HG02763 (cell line): ENCODE measurements at regions not wholly inside any gene's neighbourhood (a gene's known extent, or its start where the extent isn't known, plus 50 kb on each side); places are given as distances from the start of the nearest gene placed in this dataset.

Experiments
- ATAC-seq: cut with Tn5 transposase; IDR thresholded peaks from one replicate; pipeline ENCODE4 v1.9.1; 2021; ENCODE audit warnings: mild to moderate bottlenecking, moderate library complexity; ENCODE audit not compliant: unreplicated experiment

GRCh38 chr10:89879121-89879520 is 177.7 kb downstream of the KIF20B start:
- ATAC-seq: no peak

- peak; percentile 40 for ATAC-seq
Measured at GRCh38 chr10:89887406-89887805, 186.0 kb downstream of the KIF20B start.

- peak; percentile 48 for ATAC-seq
Measured at GRCh38 chr10:89887830-89888229, 186.4 kb downstream of the KIF20B start.

DNA sequence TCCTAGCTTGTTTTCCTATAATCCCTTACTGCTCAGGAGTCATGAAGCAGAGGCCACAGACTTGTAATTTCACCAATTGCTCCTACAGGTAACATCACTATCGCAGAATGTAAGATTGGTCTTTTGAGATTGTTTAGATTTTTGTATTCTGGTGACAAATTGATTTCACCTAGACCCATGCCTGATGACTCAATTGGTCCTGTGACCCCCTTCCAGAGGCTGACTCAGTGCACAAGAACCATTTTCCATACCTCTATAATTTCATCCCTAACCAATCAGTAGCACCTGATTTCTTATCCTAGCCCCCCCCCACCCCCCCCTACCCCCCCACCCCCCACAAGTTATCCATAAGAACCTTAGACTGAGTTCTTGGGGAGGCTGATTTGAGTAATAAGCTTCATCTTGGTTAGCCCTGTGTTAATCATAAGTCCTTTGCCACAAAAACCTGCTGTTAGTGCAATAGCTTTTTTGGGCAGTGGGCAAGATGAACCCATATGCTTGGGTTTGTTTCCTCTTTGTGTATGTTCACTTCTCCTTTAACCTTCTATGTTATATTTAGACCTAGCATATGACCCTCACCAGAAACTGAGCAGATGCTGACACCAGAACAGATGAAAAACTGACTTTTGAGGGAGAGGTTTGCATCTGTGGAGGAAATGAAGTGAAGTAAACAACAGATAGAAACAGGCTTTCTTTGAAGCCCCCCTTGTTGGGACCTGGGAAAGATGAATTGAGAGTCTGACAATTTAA is 187.1 kb downstream of the KIF20B start:
- ATAC-seq: peak; percentile 63

DNA sequence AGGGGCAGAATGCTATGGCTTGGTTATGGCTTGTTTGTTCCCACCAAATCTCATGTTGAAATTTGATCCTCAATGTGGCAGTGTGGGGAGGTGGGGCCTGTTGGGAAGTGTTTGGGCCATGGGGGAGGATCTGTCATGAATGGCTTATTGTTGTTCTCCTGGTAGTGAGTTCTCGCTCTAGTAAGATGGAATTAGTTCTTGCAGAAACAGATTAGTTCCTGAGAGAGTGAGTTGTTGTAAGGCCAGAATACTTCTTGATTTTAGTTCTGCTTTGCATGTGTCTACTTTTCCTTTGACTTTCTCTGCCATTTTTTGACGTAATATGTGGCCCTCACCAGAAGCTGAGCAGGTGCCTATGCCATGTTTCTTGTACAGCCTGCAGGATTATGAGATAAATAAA is 188.2 kb downstream of the KIF20B start:
- no peak for ATAC-seq

- ATAC-seq: no peak
Measured at GRCh38 chr10:89891006-89891535, 189.7 kb downstream of the KIF20B start.

DNA sequence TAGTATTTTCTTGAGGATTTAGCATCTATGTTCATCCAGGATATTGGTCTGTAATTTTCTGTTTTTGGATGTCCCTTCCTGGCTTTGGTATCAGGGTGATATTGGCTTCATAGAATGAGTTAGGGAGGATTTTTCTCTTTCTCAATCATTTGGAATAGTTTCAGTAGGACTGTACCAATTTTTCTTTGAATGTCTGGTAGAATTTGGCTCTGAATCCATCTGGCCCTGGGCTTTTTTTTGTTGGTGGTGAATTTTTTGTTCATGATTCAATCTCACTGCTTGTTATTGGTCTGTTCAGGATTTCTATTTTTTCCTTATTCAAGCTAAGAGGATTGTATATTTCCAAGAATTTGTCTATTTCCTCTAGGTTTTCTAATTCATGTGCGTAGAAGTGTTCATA is 192.7 kb downstream of the KIF20B start:
- ATAC-seq: no peak

GRCh38 chr10:89900554-89900953 is 199.2 kb downstream of the KIF20B start:
- ATAC-seq: no peak

- ATAC-seq: no peak
Measured at GRCh38 chr10:89901895-89902294, 200.5 kb downstream of the KIF20B start.

- ATAC-seq: no peak
Measured at GRCh38 chr10:89904755-89905154, 203.4 kb downstream of the KIF20B start.

DNA sequence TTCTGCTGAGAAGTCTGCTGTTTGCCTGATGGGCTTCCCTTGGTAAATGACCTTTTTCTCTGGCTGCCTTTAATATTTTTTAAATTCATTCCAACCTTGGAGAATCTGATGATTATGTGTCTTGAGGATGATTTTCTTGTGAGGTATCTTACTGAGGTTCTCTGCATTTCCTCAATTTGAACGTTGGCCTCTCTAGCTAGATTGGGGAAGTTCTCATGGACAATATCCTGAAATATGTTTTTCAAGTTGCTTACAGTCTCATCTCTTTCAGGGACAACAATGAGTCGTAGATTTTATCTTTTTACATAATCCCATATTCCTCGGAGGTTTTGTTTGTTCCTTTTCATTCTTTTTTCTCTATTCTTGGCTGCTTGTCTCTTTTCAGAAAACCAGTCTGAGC is 208.4 kb downstream of the KIF20B start:
- ATAC-seq: no peak

DNA sequence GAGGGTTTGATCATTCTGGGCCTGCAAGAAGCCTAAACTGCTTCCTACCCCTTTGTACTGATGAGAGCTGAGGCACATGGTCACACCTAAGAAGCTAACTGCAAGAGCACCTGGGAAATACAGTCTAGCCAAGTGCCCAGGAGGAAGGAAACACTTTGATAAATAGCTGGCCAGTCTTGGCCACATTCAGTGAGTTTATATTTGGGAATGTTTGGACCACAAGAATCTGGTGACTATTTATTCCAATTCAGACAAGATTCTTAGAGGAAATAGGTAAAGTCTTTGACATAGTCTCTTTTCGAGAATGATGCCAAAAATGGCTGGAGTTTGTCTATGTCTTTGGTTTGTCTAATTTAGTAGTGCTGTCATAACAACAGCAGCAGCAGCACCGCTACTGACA is 213.6 kb downstream of the KIF20B start:
- ATAC-seq: no peak

DNA sequence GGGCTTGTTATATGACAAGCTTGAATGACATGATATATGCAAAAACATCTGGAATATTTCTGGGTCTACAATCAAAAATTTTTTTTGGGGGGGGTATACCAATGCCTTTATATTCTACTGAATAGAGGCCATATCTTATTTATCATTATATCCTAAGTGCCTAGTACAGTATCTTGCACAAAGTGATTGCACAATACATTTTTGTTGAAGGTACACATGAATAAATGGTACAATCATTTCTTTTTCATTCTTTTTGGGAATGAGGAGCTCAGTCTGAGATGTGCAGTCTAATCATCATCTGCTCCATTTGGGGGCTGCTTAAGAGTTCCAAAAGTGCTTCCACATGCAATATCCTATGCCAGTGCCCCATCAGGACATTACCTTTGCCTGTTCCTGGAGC is 214.6 kb downstream of the KIF20B start:
- ATAC-seq: no peak

- no peak for ATAC-seq
Measured at GRCh38 chr10:89916468-89917215, 215.3 kb downstream of the KIF20B start.

GRCh38 chr10:89921403-89921802 is 220.0 kb downstream of the KIF20B start:
- ATAC-seq: no peak

DNA sequence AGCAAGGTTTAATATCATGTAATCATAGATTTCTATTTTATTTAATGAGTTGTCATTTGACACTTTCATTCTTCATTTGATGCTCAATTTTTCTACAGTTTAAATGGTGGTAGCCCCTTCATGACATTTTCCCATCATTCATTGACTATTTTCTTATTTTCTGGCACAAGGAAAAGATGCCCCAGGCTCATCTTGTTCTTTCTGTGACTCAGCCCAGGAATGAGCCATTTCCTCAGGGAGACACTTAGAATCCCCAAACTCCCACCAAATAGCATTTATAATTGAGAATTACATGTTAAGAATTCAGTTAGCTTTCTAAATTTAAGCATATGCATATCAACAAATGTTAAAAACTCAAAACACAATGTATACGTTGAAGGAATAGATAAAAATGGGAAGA is 222.3 kb downstream of the KIF20B start:
- ATAC-seq: no peak

DNA sequence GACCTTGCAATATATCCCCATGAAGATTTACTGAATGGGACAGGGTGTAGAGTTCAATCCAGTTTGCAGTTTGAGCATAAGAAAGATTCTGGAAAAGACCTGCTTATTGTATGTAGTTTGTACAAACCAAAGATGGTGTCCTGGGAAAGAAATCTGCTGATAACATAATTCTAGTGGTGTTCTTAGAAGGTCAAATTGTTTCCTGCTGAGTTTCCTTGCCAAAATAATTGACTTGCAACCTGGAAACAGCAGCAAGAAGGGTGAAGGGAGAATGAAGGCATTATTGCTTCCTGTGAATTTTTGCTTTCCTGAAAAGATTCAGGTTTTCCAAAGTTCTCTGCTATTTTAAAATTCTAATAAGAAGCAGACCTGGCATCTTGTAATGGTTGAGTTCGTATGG is 222.9 kb downstream of the KIF20B start:
- no peak for ATAC-seq

DNA sequence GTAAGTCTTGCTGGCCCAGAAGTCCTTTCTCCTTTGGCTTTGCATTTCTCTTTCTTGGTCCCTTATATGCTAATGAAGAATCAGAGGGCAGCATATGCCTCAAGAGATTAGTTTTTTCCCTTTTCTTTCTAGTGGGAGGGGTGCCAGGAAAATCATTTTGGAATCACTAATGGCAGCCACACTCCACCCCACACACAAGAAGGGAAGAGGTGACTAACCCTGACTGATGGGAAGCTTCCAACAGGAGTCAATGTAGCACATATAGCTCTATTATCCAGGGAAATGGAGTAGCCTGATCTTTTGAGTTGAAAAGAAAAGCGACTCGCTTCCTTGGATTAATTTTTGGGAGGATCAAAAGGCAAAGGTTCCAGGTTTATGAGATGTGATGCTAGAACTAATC is 225.3 kb downstream of the KIF20B start:
- no peak for ATAC-seq

GRCh38 chr10:89929282-89930026 is 228.1 kb downstream of the KIF20B start:
- ATAC-seq: no peak

DNA sequence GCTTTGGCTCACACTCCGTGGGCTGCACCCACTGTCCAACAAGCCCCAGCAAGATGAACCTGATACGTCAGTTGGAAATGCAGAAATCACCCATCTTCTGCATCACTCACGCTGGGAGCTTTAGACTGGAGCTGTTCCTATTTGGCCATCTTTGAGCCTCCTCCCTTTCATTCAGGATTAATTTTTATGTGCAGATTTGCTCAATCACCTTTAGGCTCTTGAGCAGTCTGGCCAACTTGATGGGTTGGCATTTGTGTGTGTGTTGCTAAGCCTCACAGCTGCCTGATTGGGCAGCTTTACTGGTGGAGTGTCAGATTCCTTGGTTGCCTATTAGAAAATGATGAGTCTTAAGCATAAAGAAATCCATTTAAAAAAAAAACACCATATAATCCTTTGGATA is 236.1 kb downstream of the KIF20B start:
- no peak for ATAC-seq

GRCh38 chr10:89940076-89940475 is 238.7 kb downstream of the KIF20B start:
- no peak for ATAC-seq

DNA sequence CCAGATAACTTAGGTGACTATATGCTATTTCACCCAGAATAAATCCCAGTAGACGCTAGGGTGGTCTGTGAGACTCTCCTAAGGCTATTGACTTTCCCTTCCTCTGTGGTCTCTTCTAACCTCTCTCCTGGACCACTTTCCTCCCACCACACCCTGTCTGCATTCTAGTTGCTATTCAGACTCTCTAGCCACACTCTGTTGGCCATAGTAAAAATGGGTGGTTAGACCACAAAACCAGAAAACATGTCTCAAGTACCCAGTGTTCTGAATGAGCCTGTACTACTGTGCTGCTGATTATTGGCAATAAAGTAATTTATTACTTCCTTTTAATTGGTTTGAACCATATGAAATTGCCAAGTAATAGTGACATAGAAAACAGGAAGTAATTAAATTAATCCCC is 240.8 kb downstream of the KIF20B start:
- no peak for ATAC-seq
